Breast epithelium (tissue), 3 donors: ENCODE measurements at regions not wholly inside any gene's neighbourhood (a gene's known extent, or its start where the extent isn't known, plus 50 kb on each side); places are given as distances from the start of the nearest gene placed in this dataset.

Experiments used
- CTCF ChIP-seq, 3 donors: fragments of 450-650 bp; IDR thresholded peaks; one replicate each; pipeline ENCODE4 v1.5.1; 2016 to 2017; ENCODE audit warnings: antibody characterized with exemption in 3 of 3, mild to moderate bottlenecking in 3 of 3, moderate library complexity in 3 of 3
- POLR2A ChIP-seq: fragments of 450-650 bp; IDR thresholded peaks from one replicate; pipeline ENCODE4 v1.6.1; 2016; ENCODE audit warnings: antibody characterized with exemption, mild to moderate bottlenecking, moderate library complexity
- POLR2AphosphoS5 ChIP-seq, 3 donors: sonication (generic); formaldehyde crosslinking; IDR thresholded peaks; one replicate each; pipeline ENCODE4 v1.6.1; 2017; ENCODE audit warnings: antibody characterized with exemption in 3 of 3

- TF ChIP-seq CTCF (IDR thresholded peaks at IDR 0.05) (no peak), POLR2A (no peak), POLR2AphosphoS5 (IDR thresholded peaks at IDR 0.05) (no peak)
These were observed 184.2 kb upstream of the MAN1A1 start for GRCh38 chr6:119533603-119534279.
